ENCODE measurements at regions not wholly inside any gene's neighbourhood (a gene's known extent, or its start where the extent isn't known, plus 50 kb on each side); places are given as distances from the start of the nearest gene placed in this dataset.
A peak's percentile ranks its signal among the peaks of the same experiment; 100 is the strongest.

- Histone ChIP-seq H3K36me3 (ENCODE audit: control insufficient read depth in 2 of 2, insufficient read depth in 1 of 2, low read length in 2 of 2) (no peaks in the 10 kb centered on the region), H3K4me3 (ENCODE audit: low read depth, low read length) (no peak overlapping the region), H3K27ac (ENCODE audit: extremely low read depth, low read depth, low read length) (no peak overlapping the region), H3K9me3 (ENCODE audit: control insufficient read depth, insufficient read depth, low read depth, low read length) (no peaks in the 10 kb centered on the region), H3K4me1 (ENCODE audit: control insufficient read depth, insufficient read depth, low read length) (no peaks in the 10 kb centered on the region)
- ChIA-PET POLR2A (no interaction called here), CTCF (no interaction called here)
- TF ChIP-seq TSHZ1 (tag by site-specific recombination; IDR thresholded peaks at IDR 0.05; ENCODE audit: borderline replicate concordance) (no peak), EGR2 (tag by site-specific recombination; IDR thresholded peaks at IDR 0.05; ENCODE audit: low read depth) (no peak), ZNF335 (tag by site-specific recombination; conservative IDR thresholded peaks at IDR 0.05) (no peak), ZNF433 (tag by site-specific recombination; IDR thresholded peaks at IDR 0.05; ENCODE audit: low read depth) (no peak), ZNF148 (tag by site-specific recombination; IDR thresholded peaks at IDR 0.05; ENCODE audit: borderline replicate concordance) (no peak), ZNF768 (tag by site-specific recombination; IDR thresholded peaks at IDR 0.05) (no peak), ZNF24 (tag by site-specific recombination; IDR thresholded peaks at IDR 0.05) (no peak), ZNF280D (tag by site-specific recombination; IDR thresholded peaks at IDR 0.05) (no peak), PATZ1 (tag by site-specific recombination; IDR thresholded peaks at IDR 0.05) (no peak), ZNF404 (tag by site-specific recombination; IDR thresholded peaks at IDR 0.05) (no peak), INSM2 (tag by site-specific recombination; IDR thresholded peaks at IDR 0.05) (no peak), OVOL3 (tag by site-specific recombination; IDR thresholded peaks at IDR 0.05) (no peak), ZSCAN23 (tag by site-specific recombination; IDR thresholded peaks at IDR 0.05) (no peak), ZNF184 (tag by site-specific recombination; IDR thresholded peaks at IDR 0.05) (no peak), KLF10 (tag by site-specific recombination; IDR thresholded peaks at IDR 0.05) (no peak), RBAK (tag by site-specific recombination; IDR thresholded peaks at IDR 0.05) (no peak), ZNF561 (tag by site-specific recombination; IDR thresholded peaks at IDR 0.05; ENCODE audit: borderline replicate concordance) (peak; percentile 93), HOXD13 (CRISPR knock-in tag; IDR thresholded peaks at IDR 0.05; ENCODE audit: borderline replicate concordance) (no peak), ZNF394 (tag by site-specific recombination; IDR thresholded peaks at IDR 0.05; ENCODE audit: borderline replicate concordance) (no peak), FEZF1 (tag by site-specific recombination; IDR thresholded peaks at IDR 0.05) (peak; percentile 92), PBX3 (CRISPR knock-in tag; IDR thresholded peaks at IDR 0.05) (no peak), ZBTB8A (tag by site-specific recombination; IDR thresholded peaks at IDR 0.05) (0 out of 2 replicates have a peak, but pooled peaks have one; percentile 25), ZNF600 (tag by site-specific recombination; IDR thresholded peaks at IDR 0.05) (no peak), OSR2 (tag by site-specific recombination; IDR thresholded peaks at IDR 0.05) (no peak)
These were observed 292.9 kb downstream of the FZD1 start for GRCh38 chr7:91556956-91557650.
